ENCODE measurements at regions not wholly inside any gene's neighbourhood (a gene's known extent, or its start where the extent isn't known, plus 50 kb on each side); places are given as distances from the start of the nearest gene placed in this dataset.
"Not testable (repeated sequence)": the region's sequence is repeated elsewhere in the genome, so short reads cannot be mapped to it uniquely, and the experiment has no call there.

GRCh38 chr2:223319601-223320000 lies 267.6 kb downstream of the KCNE4 start:
- Histone ChIP-seq H3K27ac (replicated peaks) (no peak overlapping the region), H3K27me3 (ENCODE audit: low read depth) (no peaks in the 10 kb centered on the region), H3K4me3 (no peak overlapping the region), H3K9me3 (replicated peaks) (no peaks in the 10 kb centered on the region), H3K36me3 (no peaks in the 10 kb centered on the region), H3K4me1 (no peaks in the 10 kb centered on the region)
- no peak for DNase-seq
- no peak for TF ChIP-seq CTCF (IDR thresholded peaks at IDR 0.05; ENCODE audit: borderline replicate concordance)
- intact Hi-C loops (cut with micrococcal nuclease), result no loop called here

- Histone ChIP-seq H3K27me3 (ENCODE audit: low read depth) (no peaks in the 10 kb centered on the region), H3K4me3 (no peak overlapping the region), H3K36me3 (no peaks in the 10 kb centered on the region), H3K27ac (replicated peaks) (no peak overlapping the region), H3K4me1 (no peaks in the 10 kb centered on the region), H3K9me3 (replicated peaks) (no peaks in the 10 kb centered on the region)
- intact Hi-C loops (cut with micrococcal nuclease), result no loop called here
- TF ChIP-seq CTCF (IDR thresholded peaks at IDR 0.05; ENCODE audit: borderline replicate concordance), result no peak
- DNase-seq, result no peak
These were observed 272.4 kb downstream of the KCNE4 start for GRCh38 chr2:223324402-223324801.

GRCh38 chr2:223328578-223328977 lies 273.6 kb downstream of the SCG2 start:
- peaks cover 4% of the 10 kb centered on the region for H3K9me3 ChIP-seq (replicated peaks)
- intact Hi-C loops (cut with micrococcal nuclease), result no loop called here
- H3K36me3 ChIP-seq, result no peaks in the 10 kb centered on the region
- no peak for TF ChIP-seq CTCF (IDR thresholded peaks at IDR 0.05; ENCODE audit: borderline replicate concordance)
- peaks cover 10% of the 10 kb centered on the region for H3K27me3 ChIP-seq (ENCODE audit: low read depth)
- no peak for DNase-seq
- H3K4me1 ChIP-seq, result no peaks in the 10 kb centered on the region
- no peak overlapping the region for H3K27ac ChIP-seq (replicated peaks)
- H3K4me3 ChIP-seq, result no peak overlapping the region

- not testable (repeated sequence) for H3K4me1 ChIP-seq
These were observed 271.4 kb downstream of the SCG2 start for GRCh38 chr2:223330747-223331146.

GRCh38 chr2:223338016-223338415 lies 264.1 kb downstream of the SCG2 start:
- Histone ChIP-seq H3K36me3 (no peaks in the 10 kb centered on the region), H3K27ac (replicated peaks) (no peak overlapping the region), H3K4me1 (no peaks in the 10 kb centered on the region), H3K4me3 (no peak overlapping the region), H3K9me3 (replicated peaks) (peaks cover 9% of the 10 kb centered on the region), H3K27me3 (ENCODE audit: low read depth) (no peaks in the 10 kb centered on the region)
- TF ChIP-seq CTCF (IDR thresholded peaks at IDR 0.05; ENCODE audit: borderline replicate concordance), result no peak
- DNase-seq, result no peak
- intact Hi-C loops (cut with micrococcal nuclease), result no loop called here

More at GRCh38 chr2:223330747-223331146, 271.4 kb downstream of the SCG2 start:
- H3K4me3 ChIP-seq; DNase-seq; intact Hi-C loops (cut with micrococcal nuclease); H3K27me3 ChIP-seq (ENCODE audit: low read depth); H3K36me3 ChIP-seq; H3K9me3 ChIP-seq (replicated peaks); H3K27ac ChIP-seq (replicated peaks): not testable (repeated sequence)

- H3K36me3 ChIP-seq, result no peaks in the 10 kb centered on the region
- H3K9me3 ChIP-seq (replicated peaks), result peaks cover 34% of the 10 kb centered on the region
- no peaks in the 10 kb centered on the region for H3K4me1 ChIP-seq
- DNase-seq, result no peak
- no peaks in the 10 kb centered on the region for H3K27me3 ChIP-seq (ENCODE audit: low read depth)
- no peak overlapping the region for H3K4me3 ChIP-seq
- H3K27ac ChIP-seq (replicated peaks), result no peak overlapping the region
- TF ChIP-seq CTCF (IDR thresholded peaks at IDR 0.05; ENCODE audit: borderline replicate concordance), result no peak
- intact Hi-C loops (cut with micrococcal nuclease), result no loop called here
These were observed 245.1 kb downstream of the SCG2 start for GRCh38 chr2:223357076-223357475.
